Natural killer cell treated with Interleukin-12 subunit alpha and Interleukin-12 subunit beta and Interleukin-15 and Interleukin-18, amount 100 ng/mL, for 72 hours (primary cell): ENCODE measurements at regions not wholly inside any gene's neighbourhood (a gene's known extent, or its start where the extent isn't known, plus 50 kb on each side); places are given as distances from the start of the nearest gene placed in this dataset.

Experiments
- ATAC-seq, 2 donors: fragments of 150-1000 bp; cut with Tn5 transposase in 1 of 2; sonication (Bioruptor Pico), chemical (Tn5 transposase) in 1 of 2; 2 replicates each; pipeline ENCODE4 v1.10.0; 2021
- DNase-seq: peaks from one replicate; pipeline ENCODE4 v3.0.0; 2022; ENCODE audit warnings: low spot score
- H3K27ac Mint-ChIP-seq, 2 donors: 1 replicate in 1 of 2; 2 replicates in 1 of 2; pipeline ENCODE4 v1.8.0; 2022; ENCODE audit warnings: mixed read lengths in 2 of 2, mild to moderate bottlenecking in 1 of 2, moderate library complexity in 1 of 2
- H3K27me3 Mint-ChIP-seq, 2 donors: 1 replicate in 1 of 2; 2 replicates in 1 of 2; pipeline ENCODE4 v1.8.0; 2022; ENCODE audit warnings: mixed read lengths in 2 of 2
- H3K36me3 Mint-ChIP-seq: one replicate; pipeline ENCODE4 v1.8.0; 2022; ENCODE audit warnings: mixed read lengths
- H3K4me1 Mint-ChIP-seq, 2 donors: 1 replicate in 1 of 2; 2 replicates in 1 of 2; pipeline ENCODE4 v1.8.0; 2022; ENCODE audit warnings: low read depth in 2 of 2, mixed read lengths in 2 of 2, mild to moderate bottlenecking in 1 of 2
- H3K4me3 Mint-ChIP-seq: one replicate; pipeline ENCODE4 v1.8.0; 2022; ENCODE audit warnings: mixed read lengths
- H3K9me3 Mint-ChIP-seq: 2 replicates; pipeline ENCODE4 v1.8.0; 2022; ENCODE audit warnings: mixed read lengths

DNA sequence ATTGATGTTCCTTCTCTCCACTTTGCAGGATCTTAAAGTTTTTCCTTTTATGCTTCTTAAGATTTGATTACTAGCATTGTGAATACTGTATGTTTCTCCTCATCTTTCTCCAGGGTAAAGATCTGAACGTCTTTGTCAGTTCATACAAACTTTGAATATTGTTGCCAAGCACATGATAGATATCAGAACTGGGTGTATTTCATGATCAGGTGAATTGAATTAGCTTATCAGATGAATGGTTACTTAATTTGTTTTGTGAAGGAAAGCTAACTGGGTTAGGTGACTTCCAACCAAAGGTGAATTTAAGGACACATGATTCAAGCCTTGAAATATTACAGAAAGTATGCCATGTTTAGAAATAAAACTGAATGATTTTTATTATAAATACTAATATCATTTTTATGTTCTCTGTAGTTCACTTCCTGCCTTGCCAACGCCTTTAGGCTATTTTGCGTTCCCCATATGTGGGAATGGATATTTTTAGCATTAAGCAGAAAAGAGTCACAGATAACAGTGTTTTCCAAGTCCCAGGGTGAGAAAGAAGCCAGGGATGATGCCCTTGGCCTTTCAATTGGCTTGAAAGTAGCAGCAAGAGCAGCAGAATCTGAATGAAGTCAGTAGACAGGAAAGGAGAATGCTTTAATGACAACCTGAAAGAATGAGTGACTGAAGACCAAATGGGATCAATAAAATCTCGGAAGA lies 752.1 kb downstream of the NCAM2 start:
- Mint-ChIP-seq H3K36me3 (peaks cover 7% of the 10 kb centered on the region), H3K4me1 (no peaks in the 10 kb centered on the region), H3K4me3 (no peak overlapping the region), H3K9me3 (peaks cover 11% of the 10 kb centered on the region), H3K27me3 (no peaks in the 10 kb centered on the region), H3K27ac (no peak overlapping the region)
- DNase-seq = no peak
- no peak for ATAC-seq

DNA sequence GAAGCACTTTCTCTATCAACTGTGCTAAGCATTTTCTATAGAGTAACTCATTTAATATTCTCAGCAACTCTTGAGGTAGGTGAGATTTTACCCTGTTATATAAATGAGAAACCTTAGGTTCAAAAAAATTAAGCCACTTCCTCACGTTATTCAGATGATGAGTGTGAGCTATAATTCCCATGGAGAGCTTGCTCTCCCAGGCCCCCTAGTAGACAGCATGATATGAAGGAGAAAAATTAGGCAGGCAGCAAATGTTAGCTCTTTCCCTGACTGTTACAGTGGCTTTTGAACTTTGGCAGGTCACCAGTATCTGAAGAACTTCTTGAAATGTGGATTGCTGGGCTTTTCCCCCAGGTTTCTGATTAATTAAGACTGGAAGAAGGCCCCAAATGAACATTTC lies 753.1 kb downstream of the NCAM2 start:
- Mint-ChIP-seq H3K9me3 (peaks cover 10% of the 10 kb centered on the region), H3K27me3 (no peaks in the 10 kb centered on the region), H3K4me1 (no peaks in the 10 kb centered on the region), H3K27ac (no peak overlapping the region), H3K36me3 (peaks cover 5% of the 10 kb centered on the region), H3K4me3 (no peak overlapping the region)
- ATAC-seq (no peak), DNase-seq (no peak)

DNA sequence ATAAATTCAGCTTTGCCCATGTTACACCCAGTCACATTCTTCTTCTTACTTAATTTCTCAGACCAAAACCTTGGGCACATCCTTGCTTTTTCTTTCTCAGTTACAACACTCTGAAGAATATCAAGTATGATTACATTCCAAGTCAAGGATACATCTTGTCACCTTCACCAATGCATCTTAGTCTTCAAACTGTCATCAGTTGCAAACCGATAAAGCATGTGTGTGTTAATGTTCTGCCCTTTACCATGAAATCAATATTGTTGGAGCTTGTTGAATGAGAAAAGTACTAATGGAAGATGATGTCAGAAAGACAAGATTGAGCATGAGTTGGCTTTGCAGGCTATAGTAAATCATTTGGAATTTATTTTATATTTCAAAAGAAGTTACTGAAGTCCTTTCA lies 764.6 kb downstream of the NCAM2 start:
- no peak overlapping the region for H3K27ac Mint-ChIP-seq
- peaks cover 5% of the 10 kb centered on the region for H3K9me3 Mint-ChIP-seq
- H3K4me3 Mint-ChIP-seq = no peak overlapping the region
- no peak for DNase-seq
- H3K27me3 Mint-ChIP-seq = no peaks in the 10 kb centered on the region
- H3K4me1 Mint-ChIP-seq = no peaks in the 10 kb centered on the region
- H3K36me3 Mint-ChIP-seq = no peaks in the 10 kb centered on the region
- ATAC-seq = no peak

DNA sequence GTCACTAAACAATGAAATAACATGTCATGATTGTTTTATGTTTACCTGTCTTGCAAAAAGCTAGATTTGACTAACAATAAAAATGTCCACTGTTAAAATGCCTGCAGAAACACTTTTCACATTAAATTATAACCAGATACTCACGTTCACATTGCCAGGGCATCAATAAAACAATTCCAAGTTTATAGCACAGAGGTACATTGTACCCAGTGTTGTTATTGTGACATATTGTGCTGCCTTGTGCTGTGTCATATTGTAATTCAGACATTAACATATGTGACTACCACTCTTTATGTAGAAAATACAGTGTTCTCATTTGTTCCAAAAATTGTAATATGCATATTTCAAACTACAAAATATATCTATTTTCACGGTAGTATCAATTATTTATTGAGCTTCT lies 766.1 kb downstream of the NCAM2 start:
- no peaks in the 10 kb centered on the region for H3K36me3 Mint-ChIP-seq
- DNase-seq = no peak
- H3K4me1 Mint-ChIP-seq = no peaks in the 10 kb centered on the region
- no peaks in the 10 kb centered on the region for H3K27me3 Mint-ChIP-seq
- no peak for ATAC-seq
- no peak overlapping the region for H3K27ac Mint-ChIP-seq
- peaks cover 8% of the 10 kb centered on the region for H3K9me3 Mint-ChIP-seq
- H3K4me3 Mint-ChIP-seq = no peak overlapping the region

DNA sequence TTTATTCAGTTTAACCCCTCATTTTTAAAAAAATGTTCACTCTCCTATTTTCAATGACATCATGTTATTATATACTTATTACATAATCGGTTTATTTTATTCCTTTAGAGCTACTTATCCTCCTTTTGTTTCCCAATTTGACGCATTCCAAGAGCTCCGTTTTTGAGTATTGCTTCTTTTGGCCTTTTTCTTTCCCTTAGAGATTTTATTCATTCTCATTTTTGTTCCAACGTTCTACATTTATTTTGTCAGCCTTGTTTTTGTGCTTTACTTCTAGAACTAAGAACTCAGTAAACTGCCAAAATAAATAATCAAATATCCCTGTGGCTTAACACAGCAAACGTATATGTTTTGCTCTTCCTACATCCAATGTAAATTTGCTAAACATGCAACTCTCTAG lies 769.1 kb downstream of the NCAM2 start:
- Mint-ChIP-seq H3K4me3 (no peak overlapping the region), H3K27me3 (no peaks in the 10 kb centered on the region), H3K9me3 (peaks cover 7% of the 10 kb centered on the region), H3K27ac (no peak overlapping the region), H3K36me3 (no peaks in the 10 kb centered on the region), H3K4me1 (no peaks in the 10 kb centered on the region)
- no peak for ATAC-seq
- no peak for DNase-seq

DNA sequence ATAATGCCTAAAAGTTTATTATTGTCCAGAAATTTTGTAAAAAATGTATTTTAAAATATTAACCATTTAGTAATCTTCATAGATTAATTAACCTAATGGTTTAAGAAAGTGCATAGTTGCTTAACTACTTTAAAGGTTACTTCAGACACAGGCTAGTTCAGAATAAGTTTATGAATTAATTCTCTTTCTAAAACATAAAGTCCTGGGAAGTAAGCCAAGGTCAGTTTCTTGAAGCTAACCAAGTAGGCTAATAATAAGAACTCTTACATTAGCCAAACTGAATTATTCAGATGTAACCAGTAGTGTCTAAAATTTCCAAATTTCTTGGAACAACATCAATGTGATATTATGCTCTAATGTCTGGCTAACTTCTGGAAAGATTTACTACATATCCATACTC lies 790.4 kb downstream of the NCAM2 start:
- no peak for DNase-seq
- Mint-ChIP-seq H3K4me3 (no peak overlapping the region), H3K36me3 (peaks cover 29% of the 10 kb centered on the region), H3K4me1 (no peaks in the 10 kb centered on the region), H3K9me3 (peaks cover 32% of the 10 kb centered on the region), H3K27me3 (no peaks in the 10 kb centered on the region), H3K27ac (no peak overlapping the region)
- ATAC-seq = no peak

DNA sequence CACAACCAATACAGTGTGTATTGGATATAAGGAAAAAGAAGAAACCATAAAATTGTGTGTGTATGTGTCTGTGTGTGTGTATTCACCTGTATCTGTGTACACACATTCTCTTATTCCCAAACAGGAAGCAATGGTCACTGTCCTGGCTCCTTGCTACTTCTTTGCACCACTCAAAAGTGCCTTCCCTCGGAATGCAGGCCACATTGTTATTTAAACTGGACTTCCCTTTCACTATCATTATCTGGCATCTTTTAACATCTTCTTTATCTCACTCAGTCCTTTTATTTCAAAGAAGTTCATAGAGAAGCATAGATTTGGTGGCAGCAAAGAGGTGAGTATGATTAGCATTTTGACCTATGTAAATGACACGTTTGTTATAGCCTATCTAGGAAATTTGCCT lies 803.7 kb downstream of the NCAM2 start:
- H3K27ac Mint-ChIP-seq = no peak overlapping the region
- DNase-seq = no peak
- H3K27me3 Mint-ChIP-seq = no peaks in the 10 kb centered on the region
- H3K4me3 Mint-ChIP-seq = no peak overlapping the region
- H3K36me3 Mint-ChIP-seq = peaks cover 17% of the 10 kb centered on the region
- peaks cover 32% of the 10 kb centered on the region for H3K9me3 Mint-ChIP-seq
- no peaks in the 10 kb centered on the region for H3K4me1 Mint-ChIP-seq
- no peak for ATAC-seq

DNA sequence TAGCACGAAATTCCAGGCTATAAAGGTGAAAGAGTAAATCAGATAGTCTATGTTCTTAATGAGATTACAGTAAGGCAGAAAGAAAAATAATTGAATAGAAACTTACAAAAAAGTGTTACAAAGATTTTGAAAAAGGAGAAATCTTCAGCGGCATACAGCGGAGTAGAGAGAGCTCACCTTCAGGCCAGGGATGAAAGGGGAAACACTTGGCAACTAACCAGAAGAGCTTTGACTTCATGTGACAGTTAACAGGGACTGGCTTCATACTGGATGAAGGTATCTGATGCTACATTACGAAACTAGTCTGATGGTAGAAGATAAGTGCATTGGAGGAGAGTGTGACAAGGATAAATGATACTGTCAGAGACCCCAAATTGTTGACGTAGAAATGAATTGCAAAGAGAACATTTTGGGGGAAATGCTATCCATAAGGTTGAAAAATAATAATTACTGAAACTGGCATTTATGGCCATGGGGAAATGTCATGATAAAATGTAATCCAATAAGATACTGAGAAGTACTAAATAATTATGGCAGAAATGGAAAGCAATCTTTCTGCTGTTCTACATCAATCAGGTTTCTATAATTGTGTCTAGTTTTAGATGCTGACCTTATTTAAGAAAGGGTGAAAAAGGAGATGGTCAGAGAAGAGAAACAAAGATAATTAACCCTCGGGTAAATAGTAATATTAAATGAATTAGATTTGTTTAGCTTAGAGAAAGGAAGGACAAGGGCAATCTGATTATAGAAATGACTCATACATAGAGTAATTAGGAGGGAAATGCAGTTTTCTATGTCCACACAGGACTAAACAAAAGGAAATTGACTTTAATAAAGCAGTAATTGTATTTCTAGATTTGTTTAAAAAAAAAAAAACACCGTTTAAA lies 808.7 kb downstream of the NCAM2 start:
- Mint-ChIP-seq H3K27ac (no peak overlapping the region), H3K4me3 (no peak overlapping the region), H3K4me1 (no peaks in the 10 kb centered on the region), H3K9me3 (peaks cover 32% of the 10 kb centered on the region), H3K36me3 (peaks cover 19% of the 10 kb centered on the region), H3K27me3 (no peaks in the 10 kb centered on the region)
- no peak for ATAC-seq
- no peak for DNase-seq

GRCh38 chr21:21807598-21807903 lies 809.3 kb downstream of the NCAM2 start:
- no peak overlapping the region for H3K4me3 Mint-ChIP-seq
- H3K27me3 Mint-ChIP-seq = no peaks in the 10 kb centered on the region
- no peaks in the 10 kb centered on the region for H3K4me1 Mint-ChIP-seq
- peaks cover 30% of the 10 kb centered on the region for H3K9me3 Mint-ChIP-seq
- no peak overlapping the region for H3K27ac Mint-ChIP-seq
- no peak for ATAC-seq
- no peak for DNase-seq
- peaks cover 25% of the 10 kb centered on the region for H3K36me3 Mint-ChIP-seq

- Mint-ChIP-seq H3K36me3 (peaks cover 14% of the 10 kb centered on the region), H3K4me1 (no peaks in the 10 kb centered on the region), H3K9me3 (peaks cover 13% of the 10 kb centered on the region), H3K27ac (no peak overlapping the region), H3K27me3 (no peaks in the 10 kb centered on the region), H3K4me3 (no peak overlapping the region)
- ATAC-seq (no peak), DNase-seq (no peak)
Observed at GRCh38 chr21:21813289-21813688, 815.1 kb downstream of the NCAM2 start.

- DNase-seq (no peak), ATAC-seq (no peak)
- Mint-ChIP-seq H3K4me3 (no peak overlapping the region), H3K36me3 (peaks cover 14% of the 10 kb centered on the region), H3K9me3 (peaks cover 10% of the 10 kb centered on the region), H3K27me3 (no peaks in the 10 kb centered on the region), H3K4me1 (no peaks in the 10 kb centered on the region), H3K27ac (no peak overlapping the region)
Observed at GRCh38 chr21:21813934-21814333, 815.7 kb downstream of the NCAM2 start.

- H3K27me3 Mint-ChIP-seq = no peaks in the 10 kb centered on the region
- H3K9me3 Mint-ChIP-seq = peaks cover 14% of the 10 kb centered on the region
- no peaks in the 10 kb centered on the region for H3K4me1 Mint-ChIP-seq
- no peak overlapping the region for H3K4me3 Mint-ChIP-seq
- no peak for DNase-seq
- peaks cover 19% of the 10 kb centered on the region for H3K36me3 Mint-ChIP-seq
- no peak for ATAC-seq
- no peak overlapping the region for H3K27ac Mint-ChIP-seq
Observed at GRCh38 chr21:21816778-21817177, 818.6 kb downstream of the NCAM2 start.

DNA sequence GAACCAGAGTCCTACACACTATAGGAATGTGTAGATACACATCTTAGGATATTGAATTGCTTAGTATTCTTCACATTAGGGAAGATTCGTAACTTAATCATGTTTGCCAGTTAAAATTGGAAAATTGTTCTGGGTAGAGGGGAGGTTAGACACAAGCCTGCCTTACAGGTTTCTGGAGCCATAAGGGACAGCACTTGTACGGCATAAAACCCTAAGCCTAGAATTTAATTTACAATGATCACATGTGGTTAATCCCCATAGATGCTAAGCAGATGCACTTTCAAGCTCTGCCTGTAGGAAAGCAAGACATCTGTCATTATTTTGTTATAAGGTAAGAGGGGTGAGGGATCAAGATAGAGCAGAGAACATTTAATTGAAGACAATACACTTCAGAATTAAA lies 820.7 kb downstream of the NCAM2 start:
- H3K9me3 Mint-ChIP-seq = peaks cover 16% of the 10 kb centered on the region
- DNase-seq = no peak
- H3K36me3 Mint-ChIP-seq = peaks cover 5% of the 10 kb centered on the region
- H3K27ac Mint-ChIP-seq = no peak overlapping the region
- no peaks in the 10 kb centered on the region for H3K27me3 Mint-ChIP-seq
- ATAC-seq = no peak
- no peaks in the 10 kb centered on the region for H3K4me1 Mint-ChIP-seq
- H3K4me3 Mint-ChIP-seq = no peak overlapping the region

DNA sequence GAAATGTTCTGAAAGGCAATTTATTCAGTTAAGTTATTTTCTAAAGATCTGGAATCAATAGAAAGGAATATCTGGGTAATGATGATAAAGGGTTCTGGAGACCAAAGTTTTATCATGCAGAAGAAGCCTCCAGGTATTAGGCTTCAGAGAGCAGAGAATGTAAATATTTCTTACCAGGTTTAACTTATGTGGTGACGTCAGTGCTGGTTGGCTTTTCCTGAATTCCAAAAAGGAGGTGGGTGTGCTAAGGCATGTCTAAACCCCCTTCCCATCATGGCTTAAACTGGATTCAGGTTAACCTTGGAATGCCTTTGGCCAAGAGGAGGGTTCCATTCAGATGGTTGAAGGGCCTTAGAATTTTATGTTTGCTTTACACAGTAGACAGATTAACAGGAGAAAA lies 829.9 kb downstream of the NCAM2 start:
- H3K36me3 Mint-ChIP-seq = peaks cover 9% of the 10 kb centered on the region
- no peak overlapping the region for H3K27ac Mint-ChIP-seq
- DNase-seq = no peak
- H3K9me3 Mint-ChIP-seq = peaks cover 28% of the 10 kb centered on the region
- H3K27me3 Mint-ChIP-seq = no peaks in the 10 kb centered on the region
- no peak for ATAC-seq
- H3K4me1 Mint-ChIP-seq = no peaks in the 10 kb centered on the region
- no peak overlapping the region for H3K4me3 Mint-ChIP-seq
